Muscle of back (tissue), 3 donors: ENCODE measurements at regions not wholly inside any gene's neighbourhood (a gene's known extent, or its start where the extent isn't known, plus 50 kb on each side); places are given as distances from the start of the nearest gene placed in this dataset.
A peak's percentile ranks its signal among the peaks of the same experiment; 100 is the strongest.

ENCODE experiments used
- DNase-seq, 3 donors: peaks; one replicate each; pipeline versions ENCODE4 v3.0.0 to v3.0.0-alpha.2; 2013

GRCh38 chr1:58891347-58891746 is 107.5 kb upstream of the JUN start:
- no peak for DNase-seq

- no peak for DNase-seq
Observed at GRCh38 chr1:58893257-58893869, 109.5 kb upstream of the JUN start.

GRCh38 chr1:58895082-58895481 is 111.2 kb upstream of the JUN start:
- DNase-seq = no peak

- DNase-seq = no peak
Observed at GRCh38 chr1:58895559-58896145, 111.8 kb upstream of the JUN start.

GRCh38 chr1:58896246-58897183 is 112.7 kb upstream of the JUN start:
- peak in 1 of 3 donors; percentile 67 for DNase-seq

- peak in 1 of 3 donors; percentile 73 for DNase-seq
Observed at GRCh38 chr1:58898739-58899586, 115.1 kb upstream of the JUN start.

GRCh38 chr1:58899587-58900271 is 115.9 kb upstream of the JUN start:
- DNase-seq = no peak

- no peak for DNase-seq
Observed at GRCh38 chr1:58900396-58900795, 116.5 kb upstream of the JUN start.

- no peak for DNase-seq
Observed at GRCh38 chr1:58901008-58901407, 117.2 kb upstream of the JUN start.

- no peak for DNase-seq
Observed at GRCh38 chr1:58902830-58903513, 119.1 kb upstream of the JUN start.

GRCh38 chr1:58903514-58904298 is 119.9 kb upstream of the JUN start:
- peak; percentile 89 to 97 (median 92) for DNase-seq

- no peak for DNase-seq
Observed at GRCh38 chr1:58904299-58905125, 120.7 kb upstream of the JUN start.

- no peak for DNase-seq
Observed at GRCh38 chr1:58905126-58905490, 121.3 kb upstream of the JUN start.

GRCh38 chr1:58905628-58906221 is 121.9 kb upstream of the JUN start:
- DNase-seq = no peak

- no peak for DNase-seq
Observed at GRCh38 chr1:58907398-58907797, 123.6 kb upstream of the JUN start.

GRCh38 chr1:58908561-58909560 is 125.0 kb upstream of the JUN start:
- DNase-seq = peak in 1 of 3 donors; percentile 72
